Neural progenitor cell (in vitro differentiated cells): ENCODE measurements at regions not wholly inside any gene's neighbourhood (a gene's known extent, or its start where the extent isn't known, plus 50 kb on each side); places are given as distances from the start of the nearest gene placed in this dataset.

Experiments used
- EZH2 ChIP-seq: fragments of 200-600 bp; sonication (generic); IDR thresholded peaks from 2 replicates; pipeline ENCODE4 v1.6.1; 2017; ENCODE audit warnings: antibody characterized with exemption, mild to moderate bottlenecking, moderate library complexity
- TF ChIP-seq, protein P1 (sequence below): fragments of 200-600 bp; sonication (generic); IDR thresholded peaks from 2 replicates; pipeline ENCODE4 v1.5.1; 2017; ENCODE audit warnings: antibody characterized with exemption, mild to moderate bottlenecking

DNA sequence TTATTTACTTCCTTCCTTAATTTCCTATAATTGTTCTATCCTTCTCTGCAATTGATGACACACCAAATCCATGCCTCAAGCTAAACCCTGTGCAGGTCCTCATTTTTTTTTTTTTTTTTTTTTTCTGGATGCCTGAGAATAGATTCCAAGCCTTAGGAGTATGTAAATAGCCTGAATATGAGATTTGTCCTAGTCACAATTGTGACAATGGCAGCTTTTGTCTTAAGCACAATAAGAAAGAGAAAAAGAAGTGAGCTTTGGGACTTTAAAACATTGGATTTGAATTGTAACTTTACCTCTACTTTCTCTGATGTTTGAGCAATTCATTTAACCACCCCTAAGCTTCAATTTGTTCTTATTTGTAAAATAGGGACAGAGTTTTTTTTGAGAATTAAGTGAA is 280.5 kb downstream of the TUSC1 start:
- TF ChIP-seq, protein P1, sequence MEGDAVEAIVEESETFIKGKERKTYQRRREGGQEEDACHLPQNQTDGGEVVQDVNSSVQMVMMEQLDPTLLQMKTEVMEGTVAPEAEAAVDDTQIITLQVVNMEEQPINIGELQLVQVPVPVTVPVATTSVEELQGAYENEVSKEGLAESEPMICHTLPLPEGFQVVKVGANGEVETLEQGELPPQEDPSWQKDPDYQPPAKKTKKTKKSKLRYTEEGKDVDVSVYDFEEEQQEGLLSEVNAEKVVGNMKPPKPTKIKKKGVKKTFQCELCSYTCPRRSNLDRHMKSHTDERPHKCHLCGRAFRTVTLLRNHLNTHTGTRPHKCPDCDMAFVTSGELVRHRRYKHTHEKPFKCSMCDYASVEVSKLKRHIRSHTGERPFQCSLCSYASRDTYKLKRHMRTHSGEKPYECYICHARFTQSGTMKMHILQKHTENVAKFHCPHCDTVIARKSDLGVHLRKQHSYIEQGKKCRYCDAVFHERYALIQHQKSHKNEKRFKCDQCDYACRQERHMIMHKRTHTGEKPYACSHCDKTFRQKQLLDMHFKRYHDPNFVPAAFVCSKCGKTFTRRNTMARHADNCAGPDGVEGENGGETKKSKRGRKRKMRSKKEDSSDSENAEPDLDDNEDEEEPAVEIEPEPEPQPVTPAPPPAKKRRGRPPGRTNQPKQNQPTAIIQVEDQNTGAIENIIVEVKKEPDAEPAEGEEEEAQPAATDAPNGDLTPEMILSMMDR = no peak
- TF ChIP-seq EZH2 = no peak
